ENCODE measurements at regions not wholly inside any gene's neighbourhood (a gene's known extent, or its start where the extent isn't known, plus 50 kb on each side); places are given as distances from the start of the nearest gene placed in this dataset.

DNA sequence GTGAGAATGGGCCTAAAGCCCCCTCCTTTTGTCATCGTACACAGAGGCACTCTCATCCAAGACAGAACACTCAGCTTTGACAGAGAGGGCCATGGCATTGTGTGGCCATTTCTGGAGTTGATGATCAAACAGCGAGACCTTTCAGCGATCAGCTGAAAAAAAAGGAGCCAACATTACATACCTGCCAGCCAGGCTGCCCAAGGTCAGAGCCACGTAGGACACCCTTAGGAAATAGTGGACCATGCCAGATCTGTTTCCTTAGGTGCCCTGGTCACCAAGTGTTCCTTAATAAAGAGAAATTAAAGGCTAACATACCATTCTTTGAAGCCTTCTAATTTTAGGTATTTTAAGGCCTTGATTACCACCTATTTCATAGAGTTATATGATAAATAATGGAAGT lies 105.5 kb upstream of the PRLR start:
- intact Hi-C loops (cut with DNase I) = no loop called here
- Histone ChIP-seq H3K27me3 (no peaks in the 10 kb centered on the region), H3K9me3 (no peaks in the 10 kb centered on the region), H3K27ac (no peak overlapping the region), H3K4me3 (no peak overlapping the region), H3K4me1 (peaks cover 12% of the 10 kb centered on the region), H3K36me3 (no peaks in the 10 kb centered on the region)
- no peak for DNase-seq (ENCODE audit: extremely low spot score in 2 of 2)
- TF ChIP-seq POLR2A (IDR thresholded peaks at IDR 0.05) (no peak), POLR2AphosphoS5 (IDR thresholded peaks at IDR 0.05; ENCODE audit: insufficient read depth in 1 of 2, low read depth in 1 of 2) (no peak)
- TF ChIP-seq, protein P1, sequence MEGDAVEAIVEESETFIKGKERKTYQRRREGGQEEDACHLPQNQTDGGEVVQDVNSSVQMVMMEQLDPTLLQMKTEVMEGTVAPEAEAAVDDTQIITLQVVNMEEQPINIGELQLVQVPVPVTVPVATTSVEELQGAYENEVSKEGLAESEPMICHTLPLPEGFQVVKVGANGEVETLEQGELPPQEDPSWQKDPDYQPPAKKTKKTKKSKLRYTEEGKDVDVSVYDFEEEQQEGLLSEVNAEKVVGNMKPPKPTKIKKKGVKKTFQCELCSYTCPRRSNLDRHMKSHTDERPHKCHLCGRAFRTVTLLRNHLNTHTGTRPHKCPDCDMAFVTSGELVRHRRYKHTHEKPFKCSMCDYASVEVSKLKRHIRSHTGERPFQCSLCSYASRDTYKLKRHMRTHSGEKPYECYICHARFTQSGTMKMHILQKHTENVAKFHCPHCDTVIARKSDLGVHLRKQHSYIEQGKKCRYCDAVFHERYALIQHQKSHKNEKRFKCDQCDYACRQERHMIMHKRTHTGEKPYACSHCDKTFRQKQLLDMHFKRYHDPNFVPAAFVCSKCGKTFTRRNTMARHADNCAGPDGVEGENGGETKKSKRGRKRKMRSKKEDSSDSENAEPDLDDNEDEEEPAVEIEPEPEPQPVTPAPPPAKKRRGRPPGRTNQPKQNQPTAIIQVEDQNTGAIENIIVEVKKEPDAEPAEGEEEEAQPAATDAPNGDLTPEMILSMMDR (IDR thresholded peaks at IDR 0.05) = no peak

DNA sequence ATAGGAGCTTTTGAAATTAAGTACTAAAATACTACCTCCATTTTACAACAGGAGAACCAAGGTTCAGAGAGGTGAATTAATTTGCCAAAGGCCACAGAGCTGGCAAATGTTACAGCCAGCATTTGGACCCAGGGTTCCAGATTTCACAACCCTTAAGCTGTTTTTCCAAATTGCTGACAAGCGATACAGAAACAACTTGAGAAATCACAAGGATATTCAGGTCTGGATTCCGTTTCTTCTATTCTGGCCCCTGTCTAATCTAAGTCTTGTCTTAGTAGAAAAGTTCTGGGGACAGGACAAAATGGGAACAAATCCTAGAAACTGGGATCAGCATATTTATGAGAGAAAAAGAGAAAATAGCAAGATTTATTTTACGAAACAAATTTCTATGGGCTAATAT lies 103.1 kb upstream of the PRLR start:
- no peak for DNase-seq (ENCODE audit: extremely low spot score in 2 of 2)
- no peak overlapping the region for H3K27ac ChIP-seq
- peaks cover 12% of the 10 kb centered on the region for H3K4me1 ChIP-seq
- no peak for TF ChIP-seq POLR2AphosphoS5 (IDR thresholded peaks at IDR 0.05; ENCODE audit: insufficient read depth in 1 of 2, low read depth in 1 of 2)
- TF ChIP-seq, protein P1 (IDR thresholded peaks at IDR 0.05) = no peak
- TF ChIP-seq POLR2A (IDR thresholded peaks at IDR 0.05) = no peak
- intact Hi-C loops (cut with DNase I) = no loop called here
- no peaks in the 10 kb centered on the region for H3K9me3 ChIP-seq
- no peaks in the 10 kb centered on the region for H3K27me3 ChIP-seq
- H3K36me3 ChIP-seq = no peaks in the 10 kb centered on the region
- no peak overlapping the region for H3K4me3 ChIP-seq

DNA sequence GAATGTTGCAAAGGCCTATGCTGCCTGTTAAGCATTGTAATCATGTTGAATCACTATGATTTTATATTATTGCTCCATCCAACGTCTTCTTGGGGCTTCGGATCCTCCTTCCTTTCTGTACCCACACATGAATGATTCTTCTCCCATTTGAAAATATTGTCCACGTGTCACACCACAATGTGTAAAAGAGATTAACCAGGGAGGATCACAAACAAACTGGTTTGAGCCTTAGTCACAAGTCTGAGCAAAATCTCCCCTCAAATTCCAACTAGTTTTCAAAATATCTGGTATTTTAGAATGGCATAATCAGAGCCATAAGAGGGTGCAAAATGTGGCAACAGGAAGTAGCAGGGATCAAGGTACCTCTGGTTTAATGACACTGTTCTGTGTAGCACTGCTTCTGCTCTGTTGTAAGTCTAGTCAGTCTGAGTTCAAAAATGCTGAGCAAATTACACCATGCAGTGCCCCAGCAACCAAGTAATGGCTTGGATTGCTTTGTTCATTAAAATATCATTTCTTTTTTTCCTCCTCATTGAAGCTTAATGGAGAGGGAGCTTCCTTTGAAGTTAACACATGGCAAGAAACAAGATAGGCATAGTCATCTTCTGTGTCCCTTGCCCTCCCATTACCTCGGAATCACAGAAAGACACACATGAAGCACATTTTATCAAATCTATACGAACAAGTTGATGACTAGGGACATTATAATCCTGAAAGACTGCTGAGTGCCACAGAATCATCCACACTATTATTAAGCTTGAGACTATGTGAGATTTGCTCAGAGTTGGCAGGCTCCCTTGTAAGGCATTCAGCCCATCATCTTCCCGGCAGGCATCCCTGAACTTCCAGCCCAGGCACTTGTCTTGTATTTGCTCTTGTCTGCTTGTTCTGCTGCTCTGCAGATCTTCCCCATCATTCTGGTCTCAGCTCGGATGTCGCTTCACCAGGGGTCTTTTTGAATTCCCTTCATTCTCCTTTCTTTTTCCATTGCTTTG lies 102.0 kb upstream of the PRLR start:
- no peak for DNase-seq (ENCODE audit: extremely low spot score in 2 of 2)
- Histone ChIP-seq H3K27me3 (no peaks in the 10 kb centered on the region), H3K27ac (peak overlapping the region; percentile 11), H3K4me1 (peaks cover 12% of the 10 kb centered on the region), H3K9me3 (no peaks in the 10 kb centered on the region), H3K36me3 (no peaks in the 10 kb centered on the region), H3K4me3 (no peak overlapping the region)
- TF ChIP-seq POLR2AphosphoS5 (IDR thresholded peaks at IDR 0.05; ENCODE audit: insufficient read depth in 1 of 2, low read depth in 1 of 2) (no peak), POLR2A (IDR thresholded peaks at IDR 0.05) (no peak)
- TF ChIP-seq, protein P1 (IDR thresholded peaks at IDR 0.05) = no peak
- intact Hi-C loops (cut with DNase I) = no loop called here

DNA sequence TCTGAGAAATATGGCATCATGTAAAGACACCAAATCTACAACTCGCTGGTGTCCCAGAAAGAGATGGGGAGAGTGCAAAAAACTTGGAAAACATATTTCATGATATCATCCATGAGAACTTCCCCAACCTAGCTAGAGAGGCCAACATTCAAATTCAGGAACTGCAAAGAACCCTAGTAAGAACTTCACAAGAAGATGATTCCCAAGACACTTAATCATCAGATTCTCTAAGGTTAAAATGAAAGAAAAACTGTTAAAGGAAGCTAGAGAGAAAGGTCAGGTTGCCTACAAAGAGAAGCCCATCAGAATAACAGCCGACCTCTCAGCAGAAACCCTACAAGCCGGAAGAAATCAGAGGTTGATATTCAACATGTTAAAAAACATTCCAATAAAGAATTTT lies 95.5 kb upstream of the PRLR start:
- Histone ChIP-seq H3K36me3 (no peaks in the 10 kb centered on the region), H3K27me3 (no peaks in the 10 kb centered on the region), H3K9me3 (no peaks in the 10 kb centered on the region), H3K4me3 (no peak overlapping the region), H3K4me1 (no peaks in the 10 kb centered on the region), H3K27ac (no peak overlapping the region)
- no peak for DNase-seq (ENCODE audit: extremely low spot score in 2 of 2)
- TF ChIP-seq POLR2AphosphoS5 (IDR thresholded peaks at IDR 0.05; ENCODE audit: insufficient read depth in 1 of 2, low read depth in 1 of 2) (no peak), POLR2A (IDR thresholded peaks at IDR 0.05) (no peak)
- TF ChIP-seq, protein P1 (IDR thresholded peaks at IDR 0.05) = no peak
- intact Hi-C loops (cut with DNase I) = no loop called here

DNA sequence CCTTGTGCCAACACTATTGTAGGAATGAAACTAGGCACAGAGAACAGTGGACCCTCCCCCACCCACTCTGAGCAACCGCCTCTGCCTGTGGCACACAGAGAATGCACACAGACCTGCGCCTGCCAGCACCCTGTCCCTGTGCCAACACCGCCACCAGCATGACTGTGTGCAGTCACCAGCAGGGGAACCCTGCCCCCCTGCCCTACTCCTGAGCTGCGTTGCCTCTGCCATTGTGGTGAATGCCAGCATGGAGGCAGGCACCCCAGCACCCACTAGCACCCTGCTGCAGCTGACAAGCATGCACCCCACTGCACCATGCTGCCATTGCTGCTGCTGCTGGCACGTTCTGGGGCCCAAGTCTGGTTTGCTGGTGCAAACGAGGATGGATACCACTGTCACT lies 94.4 kb upstream of the PRLR start:
- no peaks in the 10 kb centered on the region for H3K27me3 ChIP-seq
- peaks cover 4% of the 10 kb centered on the region for H3K4me1 ChIP-seq
- H3K9me3 ChIP-seq = no peaks in the 10 kb centered on the region
- intact Hi-C loops (cut with DNase I) = no loop called here
- no peak overlapping the region for H3K4me3 ChIP-seq
- TF ChIP-seq POLR2A (IDR thresholded peaks at IDR 0.05) (no peak), POLR2AphosphoS5 (IDR thresholded peaks at IDR 0.05; ENCODE audit: insufficient read depth in 1 of 2, low read depth in 1 of 2) (no peak)
- TF ChIP-seq, protein P1 (IDR thresholded peaks at IDR 0.05) = no peak
- no peak overlapping the region for H3K27ac ChIP-seq
- DNase-seq (ENCODE audit: extremely low spot score in 2 of 2) = no peak
- H3K36me3 ChIP-seq = no peaks in the 10 kb centered on the region

Measured in vagina (tissue), 2 donors.